CD14-positive monocyte (primary cell): ENCODE measurements at regions not wholly inside any gene's neighbourhood (a gene's known extent, or its start where the extent isn't known, plus 50 kb on each side); places are given as distances from the start of the nearest gene placed in this dataset.

Source experiments
- DNase-seq, 3 donors: peaks; one replicate each; pipeline ENCODE4 v3.0.0-alpha.2; 2011 to 2022
- H2AFZ ChIP-seq: 2 replicates; pipeline ENCODE4 v1.6.0; 2012; ENCODE audit warnings: mild to moderate bottlenecking, low read depth, low read length, inconsistent platforms; ENCODE audit not compliant: insufficient read depth, poor library complexity, severe bottlenecking
- H3K27ac ChIP-seq, 2 donors: 1 replicate in 1 of 2; 2 replicates in 1 of 2; pipeline ENCODE4 v1.5.1; 2012 to 2013; ENCODE audit warnings: low read length in 2 of 2, control low read depth in 1 of 2, inconsistent platforms in 1 of 2, low read depth in 1 of 2, mild to moderate bottlenecking in 1 of 2
- H3K27me3 ChIP-seq, 2 donors: one replicate each; pipeline versions ENCODE4 v1.6.0 to v1.6.1; 2011 to 2013; ENCODE audit warnings: low read length in 2 of 2; ENCODE audit not compliant: control insufficient read depth in 2 of 2, insufficient read depth in 2 of 2
- H3K36me3 ChIP-seq, 2 donors: replicated peaks in 1 of 2; 1 replicate in 1 of 2; 2 replicates in 1 of 2; pipeline versions ENCODE4 v1.5.1 to v1.6.1; 2012 to 2013; ENCODE audit warnings: low read length in 2 of 2, control low read depth in 1 of 2, inconsistent platforms in 1 of 2, mild to moderate bottlenecking in 1 of 2; ENCODE audit not compliant: insufficient read depth in 2 of 2, control insufficient read depth in 1 of 2
- H3K4me1 ChIP-seq, 2 donors: 1 replicate in 1 of 2; 2 replicates in 1 of 2; pipeline versions ENCODE4 v1.5.1 to v1.6.1; 2012 to 2013; ENCODE audit warnings: low read length in 2 of 2, control low read depth in 1 of 2, inconsistent platforms in 1 of 2, mild to moderate bottlenecking in 1 of 2, moderate library complexity in 1 of 2; ENCODE audit not compliant: insufficient read depth in 2 of 2, control insufficient read depth in 1 of 2
- H3K4me2 ChIP-seq: replicated peaks from 2 replicates; pipeline ENCODE3; 2012; ENCODE audit warnings: low read length, moderate library complexity, mild to moderate bottlenecking; ENCODE audit not compliant: poor library complexity, severe bottlenecking; ENCODE audit errors: extremely low read depth
- H3K4me3 ChIP-seq, 3 experiments: fragments of 200-600 bp in 1 of 3; sonication (generic) in 1 of 3; replicated peaks in 1 of 3; 1 replicate in 2 of 3; 2 replicates in 1 of 3; pipeline ENCODE4 v1.5.1; 2011 to 2013; ENCODE audit warnings: low read length in 3 of 3, mild to moderate bottlenecking in 3 of 3, control low read depth in 2 of 3, low read depth in 2 of 3, inconsistent platforms in 1 of 3, moderate library complexity in 1 of 3
- H3K79me2 ChIP-seq: 2 replicates; pipeline ENCODE4 v1.6.0; 2012; ENCODE audit warnings: mild to moderate bottlenecking, control low read depth, inconsistent platforms, low read length, moderate library complexity; ENCODE audit not compliant: insufficient read depth
- H3K9ac ChIP-seq: 2 replicates; pipeline ENCODE4 v1.6.0; 2017; ENCODE audit warnings: low read length, mild to moderate bottlenecking; ENCODE audit not compliant: insufficient read depth, poor library complexity, severe bottlenecking
- H3K9me3 ChIP-seq, 2 donors: replicated peaks in 1 of 2; 1 replicate in 1 of 2; 2 replicates in 1 of 2; pipeline versions ENCODE4 v1.5.1 to v1.6.1; 2012 to 2013; ENCODE audit warnings: low read length in 2 of 2, control low read depth in 1 of 2; ENCODE audit not compliant: control insufficient read depth in 1 of 2, insufficient read depth in 1 of 2
- H4K20me1 ChIP-seq: 2 replicates; pipeline ENCODE4 v1.6.0; 2012; ENCODE audit warnings: mild to moderate bottlenecking, low read length, control low read depth, moderate library complexity; ENCODE audit not compliant: insufficient read depth
- H3K27ac Mint-ChIP-seq, 7 donors: one replicate each; pipeline ENCODE4 v1.8.0; 2020; ENCODE audit warnings: mild to moderate bottlenecking in 7 of 7, mixed read lengths in 7 of 7, moderate library complexity in 6 of 7, inconsistent platforms in 2 of 7
- H3K27me3 Mint-ChIP-seq, 3 donors: one replicate each; pipeline ENCODE4 v1.8.0; 2021 to 2022; ENCODE audit warnings: low read depth in 3 of 3, mild to moderate bottlenecking in 3 of 3, mixed read lengths in 3 of 3, moderate library complexity in 3 of 3, inconsistent platforms in 1 of 3
- H3K36me3 Mint-ChIP-seq, 2 donors: one replicate each; pipeline ENCODE4 v1.8.0; 2020; ENCODE audit warnings: mixed read lengths in 2 of 2, inconsistent platforms in 1 of 2, mild to moderate bottlenecking in 1 of 2
- H3K4me1 Mint-ChIP-seq: one replicate; pipeline ENCODE4 v1.8.0; 2020; ENCODE audit warnings: mild to moderate bottlenecking, mixed read lengths
- H3K4me3 Mint-ChIP-seq, 2 donors: one replicate each; pipeline ENCODE4 v1.8.0; 2020; ENCODE audit warnings: mild to moderate bottlenecking in 2 of 2, mixed read lengths in 2 of 2, moderate library complexity in 1 of 2
- H3K9me3 Mint-ChIP-seq, 7 donors: one replicate each; pipeline ENCODE4 v1.8.0; 2020 to 2022; ENCODE audit warnings: mixed read lengths in 7 of 7, mild to moderate bottlenecking in 6 of 7, moderate library complexity in 6 of 7, inconsistent platforms in 2 of 7
- CTCF ChIP-seq: fragments of 200-600 bp; IDR thresholded peaks from one replicate; pipeline ENCODE4 v1.8.0; 2022; ENCODE audit warnings: antibody characterized with exemption, mild to moderate bottlenecking
- WGBS: methylation state at CpG from one replicate; pipeline ENCODE4 v1.1.5; 2013; ENCODE audit warnings: missing lambda C conversion rate; ENCODE audit not compliant: insufficient coverage; 5-methylcytosine and 5-hydroxymethylcytosine counted together
- intact Hi-C, 2 donors: fragments of 100-400 bp; cut with micrococcal nuclease; formaldehyde crosslinking; loops; one replicate each; pipeline versions ENCODE4 v1.15.0 to v1.15.1; 2023

- Mint-ChIP-seq H3K27ac (no peak overlapping the region), H3K4me3 (no peak overlapping the region), H3K9me3 (peaks cover 2 to 13% (median 9%) of the 10 kb centered on the region in 7 donors), H3K36me3 (no peaks in the 10 kb centered on the region), H3K4me1 (no peaks in the 10 kb centered on the region), H3K27me3 (peaks cover 0 to 3% (median 2%) of the 10 kb centered on the region in 3 donors)
- no peak for DNase-seq
- no peak overlapping the region for H3K4me3 ChIP-seq
- no peaks in the 10 kb centered on the region for H3K27me3 ChIP-seq
- no peak overlapping the region for H3K9ac ChIP-seq
- no peak overlapping the region for H3K27ac ChIP-seq
- H3K79me2 ChIP-seq, result no peaks in the 10 kb centered on the region
- no peaks in the 10 kb centered on the region for H3K4me1 ChIP-seq
- peaks cover 0 to 11% of the 10 kb centered on the region in 2 donors for H3K9me3 ChIP-seq
- intact Hi-C loops, result no loop called here
- H2AFZ ChIP-seq, result no peak overlapping the region
- TF ChIP-seq CTCF, result no peak
- no peaks in the 10 kb centered on the region for H3K36me3 ChIP-seq
- H4K20me1 ChIP-seq, result no peaks in the 10 kb centered on the region
- 90% methylated on average over 6 of the region's 11 CpGs for WGBS
- H3K4me2 ChIP-seq, result no peak overlapping the region
Measured at GRCh38 chr12:28830491-28830890, 318.6 kb upstream of the FAR2 start.

GRCh38 chr12:28844718-28845117 lies 304.4 kb upstream of the FAR2 start:
- no peak overlapping the region for H3K4me3 Mint-ChIP-seq
- intact Hi-C loops, result no loop called here
- Histone ChIP-seq H3K9ac (no peak overlapping the region), H3K79me2 (no peaks in the 10 kb centered on the region), H3K4me3 (no peak overlapping the region), H4K20me1 (no peaks in the 10 kb centered on the region), H3K27ac (no peak overlapping the region), H3K27me3 (no peaks in the 10 kb centered on the region), H3K36me3 (no peaks in the 10 kb centered on the region), H3K4me2 (no peak overlapping the region), H3K4me1 (no peaks in the 10 kb centered on the region), H2AFZ (no peak overlapping the region), H3K9me3 (no peaks in the 10 kb centered on the region)
- H3K4me1 Mint-ChIP-seq, result no peaks in the 10 kb centered on the region
- peaks cover 0 to 2% (median 0%) of the 10 kb centered on the region in 3 donors for H3K27me3 Mint-ChIP-seq
- H3K27ac Mint-ChIP-seq, result no peak overlapping the region
- H3K9me3 Mint-ChIP-seq, result peaks cover 0 to 5% (median 2%) of the 10 kb centered on the region in 7 donors
- WGBS, result no CpG with 5 or more reads among the region's 2 CpGs
- no peak for TF ChIP-seq CTCF
- DNase-seq, result no peak
- H3K36me3 Mint-ChIP-seq, result no peaks in the 10 kb centered on the region
